GM23248 (cell line): ENCODE measurements at regions not wholly inside any gene's neighbourhood (a gene's known extent, or its start where the extent isn't known, plus 50 kb on each side); places are given as distances from the start of the nearest gene placed in this dataset.

Experiments used
- DNase-seq: peaks from one replicate; pipeline ENCODE4 v3.0.0-alpha.2; 2015
- H2AFZ ChIP-seq: fragments of 200-600 bp; sonication (generic); 2 replicates; pipeline ENCODE4 v1.6.1; 2016; ENCODE audit warnings: antibody characterized with exemption
- H3F3A ChIP-seq: fragments of 200-600 bp; sonication (generic); 2 replicates; pipeline ENCODE4 v1.6.1; 2016; ENCODE audit warnings: mild to moderate bottlenecking, antibody characterized with exemption, mixed run types; ENCODE audit not compliant: insufficient read depth
- H3K27ac ChIP-seq: fragments of 200-600 bp; sonication (generic); 2 replicates; pipeline ENCODE4 v1.5.1; 2016; ENCODE audit warnings: mild to moderate bottlenecking
- H3K27me3 ChIP-seq: fragments of 200-600 bp; sonication (generic); replicated peaks from 2 replicates; pipeline ENCODE4 v1.6.1; 2016; ENCODE audit warnings: mild to moderate bottlenecking; ENCODE audit not compliant: insufficient read depth
- H3K36me3 ChIP-seq: fragments of 200-600 bp; sonication (generic); 2 replicates; pipeline ENCODE4 v1.6.1; 2016; ENCODE audit warnings: low read depth, mild to moderate bottlenecking
- H3K4me1 ChIP-seq: fragments of 200-600 bp; sonication (generic); 2 replicates; pipeline ENCODE4 v1.6.1; 2016; ENCODE audit warnings: mild to moderate bottlenecking; ENCODE audit not compliant: insufficient read depth
- H3K4me2 ChIP-seq: fragments of 200-600 bp; sonication (generic); one replicate; pipeline ENCODE4 v1.6.1; 2016; ENCODE audit warnings: mild to moderate bottlenecking; ENCODE audit not compliant: unreplicated experiment
- H3K4me3 ChIP-seq: fragments of 200-600 bp; sonication (generic); 2 replicates; pipeline ENCODE4 v1.5.1; 2016; ENCODE audit warnings: mild to moderate bottlenecking
- H3K79me2 ChIP-seq: fragments of 200-600 bp; sonication (generic); 2 replicates; pipeline ENCODE4 v1.6.1; 2016; ENCODE audit warnings: mild to moderate bottlenecking; ENCODE audit not compliant: insufficient read depth
- H3K9ac ChIP-seq: fragments of 200-600 bp; sonication (generic); 2 replicates; pipeline ENCODE4 v1.6.1; 2016; ENCODE audit warnings: mild to moderate bottlenecking
- H3K9me2 ChIP-seq: fragments of 200-600 bp; sonication (generic); 2 replicates; pipeline ENCODE4 v1.6.1; 2016; ENCODE audit warnings: mixed run types, mild to moderate bottlenecking, moderate library complexity; ENCODE audit not compliant: insufficient read depth
- H3K9me3 ChIP-seq: fragments of 200-600 bp; sonication (generic); one replicate; pipeline ENCODE4 v1.6.1; 2017; ENCODE audit warnings: low read depth
- H4K20me1 ChIP-seq: fragments of 200-600 bp; sonication (generic); 2 replicates; pipeline ENCODE4 v1.6.0; 2016; ENCODE audit not compliant: insufficient read depth
- EZH2 ChIP-seq: fragments of 200-600 bp; sonication (generic); IDR thresholded peaks from 2 replicates; pipeline ENCODE4 v1.6.1; 2018; ENCODE audit warnings: antibody characterized with exemption, mild to moderate bottlenecking; ENCODE audit not compliant: insufficient read depth, poor library complexity, severe bottlenecking
- EZH2phosphoT487 ChIP-seq: fragments of 200-600 bp; sonication (generic); IDR thresholded peaks from 2 replicates; pipeline ENCODE4 v1.6.1; 2018; ENCODE audit warnings: antibody characterized with exemption, moderate library complexity, mild to moderate bottlenecking, low read depth; ENCODE audit not compliant: insufficient read depth
- WGBS, 2 experiments: methylation state at CpG; one replicate each; pipeline ENCODE4 v1.1.6; 2015 to 2017; ENCODE audit warnings: low lambda C conversion rate in 2 of 2, low coverage in 1 of 2; ENCODE audit errors: missing lambda C conversion rate in 2 of 2; 5-methylcytosine and 5-hydroxymethylcytosine counted together
- in situ Hi-C: fragments of 300-500 bp; cut with MboI; formaldehyde crosslinking; loops from 2 replicates; pipeline ENCODE4 v1.15.0; 2020

GRCh38 chr2:239551206-239551605 lies 150.4 kb upstream of the HDAC4 start:
- H2AFZ ChIP-seq, result no peak overlapping the region
- TF ChIP-seq EZH2phosphoT487 (no peak), EZH2 (no peak)
- no peaks in the 10 kb centered on the region for H3K9me3 ChIP-seq
- no peak overlapping the region for H3K9ac ChIP-seq
- WGBS, 2 experiments, result 36 to 51% methylated on average over 6 of the region's 6 CpGs
- H3K27me3 ChIP-seq, result 0 out of 2 replicates have a peak, but pooled peaks cover 9% of the 10 kb centered on the region
- no peaks in the 10 kb centered on the region for H3K4me1 ChIP-seq
- no peaks in the 10 kb centered on the region for H3K36me3 ChIP-seq
- no peaks in the 10 kb centered on the region for H4K20me1 ChIP-seq
- no peak overlapping the region for H3K27ac ChIP-seq
- no peaks in the 10 kb centered on the region for H3F3A ChIP-seq
- in situ Hi-C loops, result no loop called here
- H3K4me3 ChIP-seq, result no peak overlapping the region
- no peak for DNase-seq
- H3K4me2 ChIP-seq, result no peak overlapping the region
- no peaks in the 10 kb centered on the region for H3K79me2 ChIP-seq
- no peaks in the 10 kb centered on the region for H3K9me2 ChIP-seq

GRCh38 chr2:239550357-239550756 lies 149.5 kb upstream of the HDAC4 start:
- peak; percentile 6 for DNase-seq
- no peaks in the 10 kb centered on the region for H3K9me3 ChIP-seq
- no peak overlapping the region for H3K4me3 ChIP-seq
- H3K79me2 ChIP-seq, result no peaks in the 10 kb centered on the region
- in situ Hi-C loops, result no loop called here
- H3K36me3 ChIP-seq, result no peaks in the 10 kb centered on the region
- no peak overlapping the region for H2AFZ ChIP-seq
- no peaks in the 10 kb centered on the region for H3K9me2 ChIP-seq
- no peak overlapping the region for H3K4me2 ChIP-seq
- H3K27ac ChIP-seq, result no peak overlapping the region
- H3K4me1 ChIP-seq, result no peaks in the 10 kb centered on the region
- TF ChIP-seq EZH2, result no peak
- TF ChIP-seq EZH2phosphoT487, result no peak
- 0 out of 2 replicates have a peak, but pooled peaks cover 3% of the 10 kb centered on the region for H3K27me3 ChIP-seq
- H3K9ac ChIP-seq, result no peak overlapping the region
- 21 to 37% methylated on average over 3 of the region's 3 CpGs for WGBS, 2 experiments
- H4K20me1 ChIP-seq, result no peaks in the 10 kb centered on the region
- H3F3A ChIP-seq, result no peaks in the 10 kb centered on the region

- Histone ChIP-seq H3K9me3 (no peaks in the 10 kb centered on the region), H3K9ac (no peak overlapping the region), H2AFZ (no peak overlapping the region), H3K27ac (no peak overlapping the region), H3K27me3 (0 out of 2 replicates have a peak, but pooled peaks cover 3% of the 10 kb centered on the region), H3F3A (no peaks in the 10 kb centered on the region), H3K9me2 (no peaks in the 10 kb centered on the region), H3K4me3 (no peak overlapping the region), H3K36me3 (no peaks in the 10 kb centered on the region), H3K4me1 (no peaks in the 10 kb centered on the region), H3K4me2 (no peak overlapping the region), H4K20me1 (no peaks in the 10 kb centered on the region), H3K79me2 (no peaks in the 10 kb centered on the region)
- TF ChIP-seq EZH2, result no peak
- no peak for TF ChIP-seq EZH2phosphoT487
- DNase-seq, result no peak
- WGBS, 2 experiments, result 49 to 50% methylated on average over 10 of the region's 10 CpGs
- in situ Hi-C loops, result no loop called here
These were observed 149.0 kb upstream of the HDAC4 start for GRCh38 chr2:239549711-239550255.

- H3K27ac ChIP-seq, result no peak overlapping the region
- no peaks in the 10 kb centered on the region for H3K79me2 ChIP-seq
- no peak overlapping the region for H3K4me3 ChIP-seq
- no peaks in the 10 kb centered on the region for H3F3A ChIP-seq
- WGBS, 2 experiments, result 54 to 63% methylated on average over 16 of the region's 16 CpGs
- H3K4me1 ChIP-seq, result no peaks in the 10 kb centered on the region
- no peak for DNase-seq
- H2AFZ ChIP-seq, result no peak overlapping the region
- 0 out of 2 replicates have a peak, but pooled peaks cover 3% of the 10 kb centered on the region for H3K27me3 ChIP-seq
- TF ChIP-seq EZH2, result no peak
- no peak for TF ChIP-seq EZH2phosphoT487
- no peaks in the 10 kb centered on the region for H4K20me1 ChIP-seq
- H3K4me2 ChIP-seq, result no peak overlapping the region
- H3K9me3 ChIP-seq, result no peaks in the 10 kb centered on the region
- no peaks in the 10 kb centered on the region for H3K9me2 ChIP-seq
- in situ Hi-C loops, result no loop called here
- H3K9ac ChIP-seq, result no peak overlapping the region
- no peaks in the 10 kb centered on the region for H3K36me3 ChIP-seq
These were observed 148.3 kb upstream of the HDAC4 start for GRCh38 chr2:239548965-239549595.
